Neural cell (in vitro differentiated cells): ENCODE measurements at regions not wholly inside any gene's neighbourhood (a gene's known extent, or its start where the extent isn't known, plus 50 kb on each side); places are given as distances from the start of the nearest gene placed in this dataset.

Experiments
- H2AFZ ChIP-seq: fragments of 200-600, 300-800 bp; sonication (generic), shearing (Covaris generic); 2 replicates; pipeline ENCODE4 v1.6.0; 2014; ENCODE audit warnings: low read depth, mild to moderate bottlenecking, antibody characterized with exemption, low read length, moderate library complexity
- H3F3A ChIP-seq: fragments of 200-600 bp; shearing (Covaris generic); 2 replicates; pipeline ENCODE4 v1.6.1; 2016; ENCODE audit warnings: mild to moderate bottlenecking, moderate library complexity, mixed read lengths, antibody characterized with exemption, low read length; ENCODE audit not compliant: insufficient read depth, poor library complexity, severe bottlenecking
- H3K27ac ChIP-seq: fragments of 200-600, 300-800 bp; sonication (generic), shearing (Covaris generic); 2 replicates; pipeline ENCODE4 v1.5.1; 2014; ENCODE audit warnings: mild to moderate bottlenecking, low read length, moderate library complexity
- H3K27me3 ChIP-seq: fragments of 300-800, 200-600 bp; sonication (generic), shearing (Covaris generic); 2 replicates; pipeline ENCODE4 v1.6.0; 2014; ENCODE audit warnings: mild to moderate bottlenecking, low read depth, low read length, moderate library complexity; ENCODE audit not compliant: insufficient read depth
- H3K36me3 ChIP-seq: fragments of 300-800, 200-600 bp; sonication (generic), shearing (Covaris generic); 2 replicates; pipeline ENCODE4 v1.5.1; 2014; ENCODE audit warnings: mild to moderate bottlenecking, antibody characterized with exemption, low read length, moderate library complexity; ENCODE audit not compliant: insufficient read depth
- H3K4me2 ChIP-seq: fragments of 300-800, 200-600 bp; sonication (generic), shearing (Covaris generic); 2 replicates; pipeline ENCODE4 v1.6.0; 2014; ENCODE audit warnings: mild to moderate bottlenecking, low read length
- H3K4me3 ChIP-seq: fragments of 300-800, 200-600 bp; sonication (generic), shearing (Covaris generic); 2 replicates; pipeline ENCODE4 v1.5.1; 2014; ENCODE audit warnings: mild to moderate bottlenecking, low read length, moderate library complexity
- H3K79me2 ChIP-seq: fragments of 200-600 bp; shearing (Covaris generic); replicated peaks from 2 replicates; pipeline ENCODE4 v1.6.0; 2014; ENCODE audit warnings: mild to moderate bottlenecking, low read length, moderate library complexity; ENCODE audit not compliant: insufficient read depth
- H3K9ac ChIP-seq: fragments of 300-800, 200-600 bp; sonication (generic), shearing (Covaris generic); 2 replicates; pipeline ENCODE4 v1.6.1; 2016; ENCODE audit warnings: mild to moderate bottlenecking, low read length, mixed read lengths
- H3K9me2 ChIP-seq: fragments of 200-600 bp; shearing (Covaris generic); 2 replicates; pipeline ENCODE4 v1.6.1; 2016; ENCODE audit warnings: mild to moderate bottlenecking, low read length, mixed read lengths; ENCODE audit not compliant: insufficient read depth
- H3K9me3 ChIP-seq: fragments of 200-600, 300-800 bp; sonication (generic), shearing (Covaris generic); 2 replicates; pipeline ENCODE4 v1.6.1; 2016; ENCODE audit warnings: mild to moderate bottlenecking, mixed run types, low read length, moderate library complexity, mixed read lengths
- H4K20me1 ChIP-seq: fragments of 200-600 bp; shearing (Covaris generic); 2 replicates; pipeline ENCODE4 v1.6.1; 2016; ENCODE audit warnings: mild to moderate bottlenecking, mixed run types; ENCODE audit not compliant: insufficient read depth
- CTCF ChIP-seq: fragments of 450-650 bp; IDR thresholded peaks from 2 replicates; pipeline ENCODE4 v1.5.1; 2014; ENCODE audit warnings: antibody characterized with exemption, mild to moderate bottlenecking, moderate library complexity; ENCODE audit not compliant: poor library complexity, severe bottlenecking
- EP300 ChIP-seq: fragments of 450-650 bp; conservative IDR thresholded peaks from 2 replicates; pipeline ENCODE4 v1.6.1; 2014; ENCODE audit warnings: antibody characterized with exemption, mild to moderate bottlenecking, moderate library complexity; ENCODE audit not compliant: poor library complexity, severe bottlenecking
- EZH2 ChIP-seq: fragments of 200-600, 300-800 bp; shearing (Covaris generic), sonication (generic); IDR thresholded peaks from 2 replicates; pipeline ENCODE4 v1.6.1; 2014; ENCODE audit warnings: antibody characterized with exemption, low read length, borderline replicate concordance, mild to moderate bottlenecking; ENCODE audit not compliant: insufficient read depth, poor library complexity, severe bottlenecking
- MXI1 ChIP-seq: fragments of 450-650 bp; conservative IDR thresholded peaks from 2 replicates; pipeline ENCODE4 v1.6.1; 2014; ENCODE audit warnings: antibody characterized with exemption, mild to moderate bottlenecking; ENCODE audit not compliant: poor library complexity, severe bottlenecking
- POLR2AphosphoS5 ChIP-seq: IDR thresholded peaks from 2 replicates; pipeline ENCODE4 v1.6.1; 2012
- RAD21 ChIP-seq: fragments of 450-650 bp; conservative IDR thresholded peaks from 2 replicates; pipeline ENCODE4 v1.6.1; 2014; ENCODE audit warnings: antibody characterized with exemption, mild to moderate bottlenecking, moderate library complexity
- REST ChIP-seq: IDR thresholded peaks from 2 replicates; pipeline ENCODE4 v1.6.1; 2012; ENCODE audit warnings: borderline replicate concordance
- SMC3 ChIP-seq: fragments of 450-650 bp; conservative IDR thresholded peaks from 2 replicates; pipeline ENCODE4 v1.6.1; 2014; ENCODE audit warnings: antibody characterized with exemption, mild to moderate bottlenecking, moderate library complexity; ENCODE audit not compliant: poor library complexity
- TAF1 ChIP-seq: IDR thresholded peaks from 2 replicates; pipeline ENCODE4 v1.6.1; 2012; ENCODE audit warnings: low read depth

DNA sequence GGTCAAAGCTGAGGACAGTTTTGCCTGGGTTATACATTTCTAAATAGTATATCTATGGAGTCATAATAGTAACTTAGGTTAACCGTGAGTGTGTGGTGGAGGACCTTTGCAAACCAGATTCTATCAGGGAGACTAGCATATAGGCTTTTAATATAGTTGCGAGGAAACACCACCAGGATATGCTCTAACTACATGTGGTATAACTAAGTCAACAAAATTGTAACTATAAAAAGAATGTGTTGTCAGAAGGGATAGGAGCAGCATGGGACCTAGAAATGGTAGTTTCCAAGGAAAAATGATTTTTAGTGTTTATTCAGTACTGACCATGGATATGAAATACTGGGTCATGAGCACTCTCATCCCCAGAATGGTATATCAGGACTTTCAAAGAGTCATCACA is 338.1 kb downstream of the TGFB2 start:
- Histone ChIP-seq H3K79me2 (no peaks in the 10 kb centered on the region), H3K36me3 (no peaks in the 10 kb centered on the region), H3K27me3 (no peaks in the 10 kb centered on the region), H3K9me2 (no peaks in the 10 kb centered on the region), H3K4me3 (no peak overlapping the region), H3K4me2 (no peak overlapping the region), H3K9ac (no peak overlapping the region), H3F3A (no peaks in the 10 kb centered on the region), H3K9me3 (no peaks in the 10 kb centered on the region), H4K20me1 (no peaks in the 10 kb centered on the region), H3K27ac (no peak overlapping the region), H2AFZ (no peak overlapping the region)
- no peak for TF ChIP-seq MXI1
- TF ChIP-seq SMC3, result no peak
- no peak for TF ChIP-seq EZH2
- no peak for TF ChIP-seq CTCF
- no peak for TF ChIP-seq EP300
- TF ChIP-seq RAD21, result no peak
- no peak for TF ChIP-seq TAF1

GRCh38 chr1:218686258-218686657 is 341.1 kb downstream of the TGFB2 start:
- TF ChIP-seq SMC3, result no peak

GRCh38 chr1:218686761-218687160 is 341.6 kb downstream of the TGFB2 start:
- no peak overlapping the region for H3K9ac ChIP-seq
- H3F3A ChIP-seq, result no peaks in the 10 kb centered on the region
- H3K27ac ChIP-seq, result no peak overlapping the region
- no peaks in the 10 kb centered on the region for H3K27me3 ChIP-seq
- no peak overlapping the region for H3K4me2 ChIP-seq
- no peaks in the 10 kb centered on the region for H3K79me2 ChIP-seq
- H2AFZ ChIP-seq, result no peak overlapping the region
- no peak overlapping the region for H3K4me3 ChIP-seq
- TF ChIP-seq REST, result no peak
- TF ChIP-seq TAF1, result no peak
- TF ChIP-seq CTCF, result no peak
- TF ChIP-seq POLR2AphosphoS5, result no peak
- TF ChIP-seq EZH2, result no peak
- H4K20me1 ChIP-seq, result no peaks in the 10 kb centered on the region
- no peaks in the 10 kb centered on the region for H3K9me2 ChIP-seq
- no peaks in the 10 kb centered on the region for H3K36me3 ChIP-seq
- no peaks in the 10 kb centered on the region for H3K9me3 ChIP-seq

More at GRCh38 chr1:218686258-218686657, 341.1 kb downstream of the TGFB2 start:
- Histone ChIP-seq H3K9ac (no peak overlapping the region), H3K36me3 (no peaks in the 10 kb centered on the region), H3K4me3 (no peak overlapping the region), H3F3A (no peaks in the 10 kb centered on the region), H3K9me2 (no peaks in the 10 kb centered on the region), H4K20me1 (no peaks in the 10 kb centered on the region), H3K79me2 (no peaks in the 10 kb centered on the region), H2AFZ (no peak overlapping the region), H3K27me3 (no peaks in the 10 kb centered on the region), H3K27ac (no peak overlapping the region), H3K4me2 (no peak overlapping the region), H3K9me3 (no peaks in the 10 kb centered on the region)
